G401 (cell line): ENCODE measurements at regions not wholly inside any gene's neighbourhood (a gene's known extent, or its start where the extent isn't known, plus 50 kb on each side); places are given as distances from the start of the nearest gene placed in this dataset.
"Not testable (repeated sequence)": the region's sequence is repeated elsewhere in the genome, so short reads cannot be mapped to it uniquely, and the experiment has no call there.

Source experiments
- DNase-seq: peaks from one replicate; pipeline ENCODE4 v3.0.0-alpha.2; 2015; ENCODE audit warnings: low spot score
- in situ Hi-C: cut with HindIII; loops from 2 replicates; pipeline ENCODE4 v1.10.0; 2016; ENCODE audit warnings: low sequenced_read_pairs, mixed read lengths

- DNase-seq, result no peak
Observed at GRCh38 chr13:20320885-20321284, 88.8 kb upstream of the GJB6 start.

GRCh38 chr13:20313896-20314295, 81.8 kb upstream of the GJB6 start:
- no peak for DNase-seq
- in situ Hi-C loops, result no loop called here

More at GRCh38 chr13:20320885-20321284, 88.8 kb upstream of the GJB6 start:
- in situ Hi-C loops, result no loop called here

- in situ Hi-C loops, result no loop called here
- DNase-seq, result no peak
Observed at GRCh38 chr13:20312292-20312691, 80.2 kb upstream of the GJB6 start.

- in situ Hi-C loops, result no loop called here
- DNase-seq, result no peak
Observed at GRCh38 chr13:20311596-20311995, 79.5 kb upstream of the GJB6 start.

GRCh38 chr13:20311022-20311421, 78.9 kb upstream of the GJB6 start:
- no peak for DNase-seq
- in situ Hi-C loops, result no loop called here

- in situ Hi-C loops, result no loop called here
- DNase-seq, result no peak
Observed at GRCh38 chr13:20306039-20306438, 73.9 kb upstream of the GJB6 start.

GRCh38 chr13:20305587-20305986, 73.5 kb upstream of the GJB6 start:
- in situ Hi-C loops, result no loop called here
- DNase-seq, result no peak

GRCh38 chr13:20304061-20304460, 71.9 kb upstream of the GJB6 start:
- in situ Hi-C loops, DNase-seq: not testable (repeated sequence)

- in situ Hi-C loops, result no loop called here
- DNase-seq, result no peak
Observed at GRCh38 chr13:20303636-20304035, 71.5 kb upstream of the GJB6 start.

- no peak for DNase-seq
Observed at GRCh38 chr13:20301403-20302071, 69.4 kb upstream of the GJB6 start.

GRCh38 chr13:20301015-20301402, 68.9 kb upstream of the GJB6 start:
- in situ Hi-C loops, result no loop called here
- no peak for DNase-seq

More at GRCh38 chr13:20301403-20302071, 69.4 kb upstream of the GJB6 start:
- in situ Hi-C loops, result no loop called here

GRCh38 chr13:20297181-20297580, 65.1 kb upstream of the GJB6 start:
- in situ Hi-C loops, result no loop called here
- no peak for DNase-seq

- no peak for DNase-seq
- in situ Hi-C loops, result no loop called here
Observed at GRCh38 chr13:20295956-20296355, 63.8 kb upstream of the GJB6 start.

- in situ Hi-C loops, result no loop called here
- no peak for DNase-seq
Observed at GRCh38 chr13:20294497-20294896, 62.4 kb upstream of the GJB6 start.

GRCh38 chr13:20292301-20292700, 60.2 kb upstream of the GJB6 start:
- DNase-seq, result not testable (repeated sequence)

GRCh38 chr13:20291675-20292074, 59.6 kb upstream of the GJB6 start:
- in situ Hi-C loops, result no loop called here
- DNase-seq, result no peak

More at GRCh38 chr13:20292301-20292700, 60.2 kb upstream of the GJB6 start:
- in situ Hi-C loops, result not testable (repeated sequence)

GRCh38 chr13:20291037-20291436, 58.9 kb upstream of the GJB6 start:
- in situ Hi-C loops, result no loop called here
- DNase-seq, result no peak

GRCh38 chr13:20288561-20288960, 56.4 kb upstream of the GJB6 start:
- no peak for DNase-seq
- in situ Hi-C loops, result no loop called here

- in situ Hi-C loops, result no loop called here
Observed at GRCh38 chr13:20287976-20288375, 55.9 kb upstream of the GJB6 start.

GRCh38 chr13:20285530-20285929, 53.4 kb upstream of the GJB6 start:
- DNase-seq, result no peak
- in situ Hi-C loops, result no loop called here

More at GRCh38 chr13:20287976-20288375, 55.9 kb upstream of the GJB6 start:
- no peak for DNase-seq
